GM21825 (cell line): ENCODE measurements at regions not wholly inside any gene's neighbourhood (a gene's known extent, or its start where the extent isn't known, plus 50 kb on each side); places are given as distances from the start of the nearest gene placed in this dataset.
"Not testable (repeated sequence)": the region's sequence is repeated elsewhere in the genome, so short reads cannot be mapped to it uniquely, and the experiment has no call there.

Experiments
- ATAC-seq: cut with Tn5 transposase; IDR thresholded peaks from one replicate; pipeline ENCODE4 v1.9.1; 2021; ENCODE audit warnings: mild to moderate bottlenecking, moderate library complexity; ENCODE audit not compliant: unreplicated experiment

GRCh38 chr17:20840987-20841865 is 201.6 kb downstream of the USP22 start:
- ATAC-seq: not testable (repeated sequence)

DNA sequence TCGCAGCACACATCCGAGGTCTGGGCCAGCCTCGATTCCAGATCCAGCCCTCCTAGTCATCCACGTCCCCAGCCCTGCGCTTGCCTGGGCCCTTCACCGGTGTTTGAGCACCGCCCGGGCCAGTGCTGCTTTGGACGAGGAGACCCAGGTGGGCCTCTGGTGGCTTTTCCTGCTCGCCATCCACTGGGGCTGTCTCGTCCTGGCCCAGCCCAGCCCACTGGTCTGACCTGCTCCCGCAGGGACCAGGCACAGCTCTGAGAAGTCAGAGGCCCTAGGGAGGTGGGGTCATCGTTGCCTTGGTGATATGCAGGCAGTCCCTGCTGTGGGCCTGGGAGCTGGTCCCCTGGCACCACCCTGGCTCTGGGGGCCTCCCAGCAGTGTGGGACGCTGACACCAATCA is 200.8 kb downstream of the USP22 start:
- ATAC-seq: not testable (repeated sequence)

DNA sequence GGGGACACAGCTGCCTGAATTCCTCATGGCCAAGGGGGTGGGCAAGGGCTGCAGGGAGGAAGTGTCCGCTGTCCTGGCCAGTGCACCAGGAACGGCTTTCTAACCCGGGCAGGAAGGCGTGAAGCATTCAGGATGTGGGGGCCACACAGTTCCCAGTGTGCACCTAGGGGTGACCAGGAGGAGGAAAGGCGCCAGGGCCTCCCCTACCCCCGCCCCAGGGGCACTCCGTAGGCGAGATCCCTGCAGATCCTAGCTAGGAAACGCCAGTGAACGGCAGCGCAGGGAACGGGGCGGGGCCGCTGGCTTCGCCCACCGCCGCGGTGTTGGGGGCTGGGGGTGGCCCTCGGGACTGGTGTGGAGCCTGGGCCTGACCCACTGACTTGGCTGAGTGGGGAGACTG is 199.6 kb downstream of the USP22 start:
- ATAC-seq: not testable (repeated sequence)

DNA sequence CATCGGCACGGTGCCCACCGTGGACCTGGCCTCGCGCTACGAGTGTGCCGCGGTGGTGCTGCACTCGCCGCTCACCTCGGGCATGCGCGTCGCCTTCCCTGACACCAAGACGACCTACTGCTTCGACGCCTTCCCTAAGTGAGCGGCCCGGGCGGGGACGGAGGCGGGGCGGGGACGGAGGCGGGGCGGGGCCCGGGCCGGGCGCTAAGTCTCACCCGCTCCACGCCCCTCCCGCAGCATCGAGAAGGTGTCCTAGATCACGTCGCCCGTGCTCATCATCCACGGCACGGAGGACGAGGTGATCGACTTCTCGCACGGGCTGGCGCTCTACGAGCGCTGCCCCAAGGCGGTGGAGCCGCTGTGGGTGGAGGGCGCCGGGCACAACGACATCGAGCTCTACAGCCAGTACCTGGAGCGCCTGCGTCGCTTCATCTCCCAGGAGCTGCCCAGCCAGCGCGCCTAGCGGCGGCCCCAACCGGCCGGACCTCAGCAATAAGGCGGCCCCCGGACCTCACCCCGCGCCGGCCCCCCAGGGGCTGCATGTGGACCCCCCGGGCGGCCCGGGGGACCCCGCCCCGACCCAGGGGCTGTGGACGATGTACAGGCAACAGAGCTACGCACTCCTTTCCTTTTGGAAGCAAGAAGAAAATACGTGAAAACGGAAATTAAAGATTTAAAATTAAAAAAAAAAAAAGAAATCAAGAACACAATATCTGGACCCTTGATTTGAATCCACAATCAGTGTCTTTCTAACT is 198.8 kb downstream of the USP22 start:
- not testable (repeated sequence) for ATAC-seq

GRCh38 chr17:20848869-20849443 is 193.9 kb downstream of the USP22 start:
- ATAC-seq: not testable (repeated sequence)

GRCh38 chr17:20851591-20852238 is 191.1 kb downstream of the USP22 start:
- ATAC-seq: not testable (repeated sequence)

DNA sequence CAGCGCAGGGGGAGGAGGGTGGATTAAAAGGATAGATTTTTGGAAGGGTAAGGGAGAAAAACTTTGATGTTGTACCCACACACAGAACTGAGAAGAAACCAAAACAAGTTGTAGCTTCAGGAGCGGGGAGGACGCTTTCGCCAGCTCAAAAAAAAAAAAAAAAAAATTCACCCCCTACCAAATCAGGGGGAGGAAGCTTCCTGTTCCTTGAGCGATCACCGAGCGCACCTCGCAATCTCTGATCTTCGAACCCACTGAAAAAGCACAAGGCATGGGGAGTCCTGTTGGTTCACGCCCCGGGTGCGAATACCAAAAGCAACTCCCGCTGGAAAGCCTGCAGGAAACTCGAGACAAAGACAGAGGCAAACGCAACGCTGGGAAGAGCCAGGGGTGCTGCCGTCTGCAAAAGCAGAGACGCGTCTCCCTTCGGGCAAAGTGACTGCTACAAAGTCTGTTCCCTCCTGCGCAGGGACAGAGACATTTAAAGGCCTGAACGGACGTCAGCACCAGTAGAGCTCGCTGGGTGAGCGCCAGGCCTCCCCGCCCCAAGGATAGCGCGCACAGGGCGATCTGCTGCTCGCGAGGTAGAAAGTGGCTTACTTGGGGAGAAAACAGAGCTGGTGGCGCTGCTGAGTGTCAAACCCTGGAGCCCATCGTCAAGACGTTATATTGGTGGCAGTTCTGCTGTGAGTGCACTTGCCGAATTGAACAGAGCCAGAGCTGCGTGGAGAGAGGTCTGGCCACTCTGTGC is 190.4 kb downstream of the USP22 start:
- ATAC-seq: no peak

DNA sequence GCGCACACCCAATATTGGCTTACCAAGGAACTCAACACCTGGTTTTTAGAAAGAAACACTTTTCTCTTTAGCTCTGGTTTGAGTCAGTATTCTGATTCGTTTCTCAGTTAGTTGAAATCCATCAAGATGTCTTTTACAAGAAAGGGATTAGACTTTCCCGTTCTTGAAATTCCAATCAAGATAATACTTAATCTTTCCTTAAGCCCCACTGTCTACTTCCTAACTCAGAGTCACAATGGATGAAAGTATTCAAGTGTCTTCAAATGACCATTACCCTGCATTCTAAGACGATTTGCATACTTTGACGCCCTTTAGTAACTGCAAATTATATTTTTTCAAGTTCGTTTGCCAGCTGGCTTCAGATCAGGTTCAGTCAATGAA is 189.8 kb downstream of the USP22 start:
- ATAC-seq: no peak

- not testable (repeated sequence) for ATAC-seq
Observed at GRCh38 chr17:20855910-20856470, 186.8 kb downstream of the USP22 start.

GRCh38 chr17:20866444-20867209 is 176.2 kb downstream of the USP22 start:
- not testable (repeated sequence) for ATAC-seq

DNA sequence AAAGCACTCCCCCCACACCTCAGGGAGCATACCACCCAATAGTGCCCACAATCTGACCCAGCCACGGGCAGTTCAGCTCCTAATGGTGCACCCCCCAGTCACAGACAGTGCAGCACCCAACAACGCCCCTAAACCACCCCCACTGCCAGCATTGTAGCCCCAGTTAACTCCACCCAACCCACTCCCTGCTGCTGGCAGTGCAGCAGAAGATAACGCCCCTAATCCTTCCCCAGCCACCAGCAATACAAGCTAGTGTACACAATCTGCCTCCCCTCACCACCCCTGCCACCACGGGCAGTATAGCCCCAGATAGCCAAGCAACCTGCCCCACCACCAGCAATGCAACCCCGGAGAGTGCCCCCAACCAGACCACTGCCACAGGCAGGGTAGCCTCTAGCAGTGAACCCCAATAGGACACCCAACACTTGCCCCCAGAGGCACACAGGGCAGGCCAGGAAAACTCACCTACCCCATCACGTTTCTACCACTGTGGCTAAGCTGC is 175.3 kb downstream of the USP22 start:
- not testable (repeated sequence) for ATAC-seq

DNA sequence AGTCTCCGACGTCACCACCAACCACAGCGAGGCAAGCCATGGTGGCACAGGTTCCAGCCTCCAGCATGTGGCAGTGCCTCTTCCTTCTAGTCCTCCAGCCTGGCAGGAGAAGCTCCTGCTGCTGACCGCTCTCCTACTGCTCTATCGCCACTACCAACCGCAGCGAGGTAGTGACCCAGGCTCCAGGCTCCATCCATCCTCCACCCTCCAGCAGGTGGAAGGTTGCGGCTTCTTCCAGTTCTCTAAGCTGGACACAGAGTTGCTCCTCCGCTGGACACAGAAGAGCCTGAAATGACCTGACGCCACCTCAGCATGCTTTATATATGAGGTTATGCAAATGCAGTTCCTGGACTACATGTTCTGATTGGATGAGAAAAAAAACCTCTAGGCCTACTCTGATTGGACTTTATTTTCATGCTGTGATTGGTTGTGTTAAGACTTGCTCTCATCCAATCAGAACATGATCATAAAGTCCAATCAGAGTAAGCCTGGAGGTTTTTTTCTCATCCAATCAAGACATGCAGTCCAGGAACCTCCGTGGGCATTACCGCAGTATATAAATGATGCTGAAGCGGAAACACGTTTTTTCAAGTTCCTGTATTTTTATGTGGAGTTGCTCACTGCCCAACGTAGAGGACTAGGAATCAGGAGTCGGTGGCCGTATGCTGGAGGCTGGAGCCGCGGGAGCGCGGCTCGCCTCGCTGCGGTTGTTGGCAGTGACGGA is 174.7 kb downstream of the USP22 start:
- ATAC-seq: not testable (repeated sequence)

DNA sequence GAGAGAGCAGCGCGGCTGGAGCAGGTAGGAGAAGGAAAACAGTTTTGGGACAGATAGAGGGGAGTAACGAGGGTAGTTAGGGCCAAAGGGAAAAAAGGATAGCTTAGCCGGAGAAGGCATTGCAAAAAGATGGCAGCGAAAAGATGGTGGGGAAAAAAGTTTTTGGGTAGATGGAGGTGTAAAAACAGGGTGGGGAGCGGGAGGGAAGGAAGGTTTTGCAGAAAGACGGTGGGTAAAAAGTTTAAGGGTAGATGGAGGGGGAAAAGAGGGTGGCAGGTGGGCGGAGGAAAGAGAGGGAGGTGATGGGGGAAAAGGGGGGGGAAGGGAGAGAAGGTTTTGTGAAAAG is 174.2 kb downstream of the USP22 start:
- ATAC-seq: not testable (repeated sequence)

- not testable (repeated sequence) for ATAC-seq
Observed at GRCh38 chr17:20873173-20873572, 169.6 kb downstream of the USP22 start.

- not testable (repeated sequence) for ATAC-seq
Observed at GRCh38 chr17:20873688-20874328, 169.0 kb downstream of the USP22 start.

DNA sequence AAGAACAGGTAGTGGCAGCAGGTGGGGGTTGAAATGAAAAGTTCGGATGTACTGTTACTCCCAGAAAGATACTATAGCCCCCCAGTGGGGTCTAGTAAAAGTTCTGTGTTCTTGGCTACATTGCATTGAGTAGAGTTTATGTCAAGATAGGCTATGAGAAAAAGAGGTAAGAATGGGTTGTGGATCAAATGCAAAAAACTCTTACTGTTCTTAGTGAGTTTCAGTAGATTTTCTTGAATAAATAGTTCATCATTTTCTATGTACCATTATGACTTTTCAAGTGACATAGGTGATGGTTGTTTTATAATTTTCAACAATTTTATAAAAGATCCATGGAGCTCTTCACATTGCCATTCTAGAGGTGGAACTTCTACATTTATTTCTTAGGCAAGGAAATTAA is 165.4 kb downstream of the USP22 start:
- not testable (repeated sequence) for ATAC-seq

GRCh38 chr17:20890338-20890737 is 152.5 kb downstream of the USP22 start:
- no peak for ATAC-seq

DNA sequence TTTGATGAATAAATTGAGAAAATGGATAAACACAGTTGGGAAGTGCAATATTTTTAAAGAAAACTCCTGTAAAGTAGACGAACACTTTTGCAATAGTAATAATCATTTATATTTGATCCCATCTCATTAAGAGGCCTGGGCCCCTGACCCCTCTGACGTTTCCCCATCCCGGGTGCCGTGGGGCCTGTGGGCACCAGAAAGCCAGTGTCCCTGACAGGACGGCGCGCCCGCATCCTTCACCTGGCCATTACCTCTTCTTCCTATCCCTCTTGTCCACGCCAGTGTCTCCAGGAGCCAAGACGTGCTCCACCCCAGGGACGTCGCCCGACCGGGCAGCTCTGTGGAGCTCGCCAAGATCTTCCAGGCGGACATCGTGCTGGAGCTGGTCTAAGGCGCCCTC is 147.4 kb downstream of the USP22 start:
- ATAC-seq: not testable (repeated sequence)
